Hematopoietic multipotent progenitor cell treated with erythropoietin and hydrocortisone succinate and interleukin-3 and kit ligand, for 6 days (in vitro differentiated cells): ENCODE measurements at regions not wholly inside any gene's neighbourhood (a gene's known extent, or its start where the extent isn't known, plus 50 kb on each side); places are given as distances from the start of the nearest gene placed in this dataset.
"Not testable (repeated sequence)": the region's sequence is repeated elsewhere in the genome, so short reads cannot be mapped to it uniquely, and the experiment has no call there.

Source experiments
- DNase-seq: peaks from one replicate; pipeline ENCODE4 v3.0.0-alpha.2; 2015

GRCh38 chr14:37848985-37849621, 253.7 kb downstream of the TTC6 start:
- no peak for DNase-seq

GRCh38 chr14:37851054-37851453, 255.6 kb downstream of the TTC6 start:
- no peak for DNase-seq

- DNase-seq = no peak
Observed at GRCh38 chr14:37855871-37856270, 260.4 kb downstream of the TTC6 start.

GRCh38 chr14:37857774-37858266, 262.4 kb downstream of the TTC6 start:
- DNase-seq = no peak

GRCh38 chr14:37858733-37859132, 263.3 kb downstream of the TTC6 start:
- no peak for DNase-seq

GRCh38 chr14:37859177-37859576, 263.7 kb downstream of the TTC6 start:
- no peak for DNase-seq

- DNase-seq = no peak
Observed at GRCh38 chr14:37862263-37862662, 266.8 kb downstream of the TTC6 start.

GRCh38 chr14:37864128-37864527, 268.7 kb downstream of the TTC6 start:
- DNase-seq = no peak

- DNase-seq = no peak
Observed at GRCh38 chr14:37864861-37865718, 269.7 kb downstream of the TTC6 start.

- DNase-seq = no peak
Observed at GRCh38 chr14:37865719-37866549, 270.5 kb downstream of the TTC6 start.

- no peak for DNase-seq
Observed at GRCh38 chr14:37869633-37870032, 274.2 kb downstream of the TTC6 start.

GRCh38 chr14:37870170-37870569, 274.7 kb downstream of the TTC6 start:
- DNase-seq = no peak

- no peak for DNase-seq
Observed at GRCh38 chr14:37870632-37871346, 275.4 kb downstream of the TTC6 start.

GRCh38 chr14:37874065-37874428, 278.6 kb downstream of the TTC6 start:
- DNase-seq = not testable (repeated sequence)

GRCh38 chr14:37874429-37875109, 279.1 kb downstream of the TTC6 start:
- peak; percentile 86 for DNase-seq

- no peak for DNase-seq
Observed at GRCh38 chr14:37888234-37888633, 292.8 kb downstream of the TTC6 start.

- DNase-seq = no peak
Observed at GRCh38 chr14:37889087-37889486, 293.7 kb downstream of the TTC6 start.

GRCh38 chr14:37890095-37890494, 294.7 kb downstream of the TTC6 start:
- peak; percentile 2 for DNase-seq

GRCh38 chr14:37891500-37891899, 296.1 kb downstream of the TTC6 start:
- not testable (repeated sequence) for DNase-seq

GRCh38 chr14:37894463-37894862, 299.0 kb downstream of the TTC6 start:
- no peak for DNase-seq

GRCh38 chr14:37899365-37899764, 303.9 kb downstream of the TTC6 start:
- DNase-seq = no peak

- no peak for DNase-seq
Observed at GRCh38 chr14:37900561-37900960, 305.1 kb downstream of the TTC6 start.
